ENCODE measurements at regions not wholly inside any gene's neighbourhood (a gene's known extent, or its start where the extent isn't known, plus 50 kb on each side); places are given as distances from the start of the nearest gene placed in this dataset.
A peak's percentile ranks its signal among the peaks of the same experiment; 100 is the strongest.
"Not testable (repeated sequence)": the region's sequence is repeated elsewhere in the genome, so short reads cannot be mapped to it uniquely, and the experiment has no call there.

GRCh38 chr20:47972297-47972915 lies 187.1 kb upstream of the SULF2 start:
- H3K4me1 ChIP-seq (ENCODE audit: insufficient read depth, low read length) = peaks cover 80% of the 10 kb centered on the region
- DNase-seq (ENCODE audit: low spot score) = peak; percentile 53
- peak; percentile 23; the same call in 1 of the 2 replicates for TF ChIP-seq PPARG (CRISPR knock-in tag; conservative IDR thresholded peaks at IDR 0.05)
- TF ChIP-seq LBX2 (CRISPR knock-in tag; IDR thresholded peaks at IDR 0.05; ENCODE audit: borderline replicate concordance) = 0 out of 2 replicates have a peak, but pooled peaks have one; percentile 25
- 0 out of 2 replicates have a peak, but pooled peaks have one; percentile 34 for TF ChIP-seq TFDP1 (CRISPR knock-in tag; IDR thresholded peaks at IDR 0.05; ENCODE audit: borderline replicate concordance)
- TF ChIP-seq ZBTB38 (CRISPR knock-in tag; IDR thresholded peaks at IDR 0.05) = peak; percentile 99
- 0 out of 2 replicates have a peak, but pooled peaks have one; percentile 37 for TF ChIP-seq ZNF710 (CRISPR knock-in tag; IDR thresholded peaks at IDR 0.05; ENCODE audit: borderline replicate concordance)
- TF ChIP-seq HMGXB4 (CRISPR knock-in tag; IDR thresholded peaks at IDR 0.05; ENCODE audit: borderline replicate concordance in 1 of 2, low read depth in 1 of 2) = 0 out of 4 replicates have a peak, but pooled peaks of 1 of the 2 experiments have one; percentile 37
- TF ChIP-seq ZNF230 (CRISPR knock-in tag; IDR thresholded peaks at IDR 0.05) = 0 out of 2 replicates have a peak, but pooled peaks have one; percentile 52
- peak; percentile 72; the same call in 1 of the 2 replicates for TF ChIP-seq ZNF34 (CRISPR knock-in tag; IDR thresholded peaks at IDR 0.05; ENCODE audit: borderline replicate concordance)
- TF ChIP-seq RARA (CRISPR knock-in tag; IDR thresholded peaks at IDR 0.05) = peak; percentile 42; the same call in 1 of the 2 replicates
- TF ChIP-seq ZNF280B (CRISPR knock-in tag; IDR thresholded peaks at IDR 0.05; ENCODE audit: borderline replicate concordance) = 0 out of 2 replicates have a peak, but pooled peaks have one; percentile 21
- 0 out of 2 replicates have a peak, but pooled peaks have one; percentile 19 for TF ChIP-seq HOXD1 (CRISPR knock-in tag; IDR thresholded peaks at IDR 0.05)

More at GRCh38 chr20:47972297-47972915, 187.1 kb upstream of the SULF2 start:
- Histone ChIP-seq H3K9ac (ENCODE audit: insufficient read depth, low read depth, low read length) (0 out of 2 replicates have a peak overlapping the region, but pooled peaks have one; percentile 43), H3K4me2 (ENCODE audit: low read depth, low read length) (0 out of 2 replicates have a peak overlapping the region, but pooled peaks have one; percentile 50), H3K27ac (ENCODE audit: extremely low read length, insufficient read depth, low read length) (peak overlapping the region; percentile 97)
- H2AFZ ChIP-seq (ENCODE audit: low read length); H3K9me3 ChIP-seq (ENCODE audit: low read length); H4K20me1 ChIP-seq (ENCODE audit: insufficient read depth, low read length); CTCF ChIA-PET (ENCODE audit: low intra/inter-chr PET ratio, low total read pairs); H3K27me3 ChIP-seq (ENCODE audit: control insufficient read depth in 1 of 2, insufficient read depth in 2 of 2, low read length in 2 of 2); FAIRE-seq; H3K4me3 ChIP-seq (replicated peaks in 1 of 3; ENCODE audit: insufficient read depth in 1 of 3, low read depth in 2 of 3, low read length in 3 of 3); H3K36me3 ChIP-seq (replicated peaks in 1 of 2; ENCODE audit: control insufficient read depth in 1 of 2, insufficient read depth in 2 of 2, low read length in 2 of 2); H3K79me2 ChIP-seq (ENCODE audit: insufficient read depth, low read length); BruUV-seq (replicated peaks): not testable (repeated sequence)
- ATAC-seq = peak; percentile 3; the same call in 2 of the 3 replicates
- POLR2A ChIA-PET = interaction anchor here (0.8 to 1.3 kb wide), 2 partner anchors 401 to 648 kb away, joined by 3 to 4 read pairs; no protein-coding TSS in a partner anchor
- WGBS (ENCODE audit: low lambda C conversion rate) = 89% methylated on average over 26 of the region's 26 CpGs
- intact Hi-C loops (cut with micrococcal nuclease; ENCODE audit: unreplicated experiment) = loop anchor here (5.0 kb wide), 1 partner anchor 185 kb away; the partner anchor contains the start of gene SULF2
- in situ Hi-C loops (cut with HindIII; ENCODE audit: extremely low pct_ligation_motif_present, low pct_unique_long_range_greater_than_20kb) = loop anchor here (10.0 kb wide), 1 partner anchor 402 kb away; no protein-coding TSS in a partner anchor
